ENCODE measurements at regions not wholly inside any gene's neighbourhood (a gene's known extent, or its start where the extent isn't known, plus 50 kb on each side); places are given as distances from the start of the nearest gene placed in this dataset.

- no peak for TF ChIP-seq CTCF (IDR thresholded peaks at IDR 0.05; ENCODE audit: poor library complexity)
- no peak for TF ChIP-seq EZH2 (IDR thresholded peaks at IDR 0.05; ENCODE audit: borderline replicate concordance)
- TF ChIP-seq EZH2phosphoT487 (IDR thresholded peaks at IDR 0.05; ENCODE audit: low read depth, severe bottlenecking, unreplicated experiment), result no peak
Measured at GRCh38 chr3:106135451-106136160, 266.8 kb upstream of the CBLB start.
